HG02759 (cell line): ENCODE measurements at regions not wholly inside any gene's neighbourhood (a gene's known extent, or its start where the extent isn't known, plus 50 kb on each side); places are given as distances from the start of the nearest gene placed in this dataset.

Experiments
- ATAC-seq: cut with Tn5 transposase; IDR thresholded peaks from one replicate; pipeline ENCODE4 v1.9.1; 2021; ENCODE audit warnings: mild to moderate bottlenecking, moderate library complexity; ENCODE audit not compliant: unreplicated experiment

DNA sequence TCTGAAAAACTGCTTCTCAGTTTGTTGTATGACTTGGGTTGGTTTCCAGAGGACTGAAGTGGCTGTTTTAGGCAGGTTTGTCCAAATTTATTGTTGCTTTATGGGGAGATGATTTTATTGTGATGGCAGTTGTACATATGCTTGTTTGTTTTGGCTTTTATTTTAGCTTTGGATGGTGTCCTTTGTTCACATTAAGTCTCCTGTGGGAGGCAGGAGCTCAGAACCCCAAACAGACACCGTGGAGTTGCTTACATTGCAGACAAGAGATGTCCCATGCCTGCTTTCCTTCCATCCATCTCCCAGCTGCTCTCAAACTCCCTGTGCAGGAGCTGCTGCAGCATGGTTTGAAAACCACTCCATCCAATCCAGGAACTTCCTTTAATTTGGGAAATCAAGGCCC is 414.7 kb downstream of the LPIN1 start:
- no peak for ATAC-seq

GRCh38 chr2:12162269-12163247 is 416.1 kb downstream of the LPIN1 start:
- no peak for ATAC-seq

- no peak for ATAC-seq
These were observed 417.4 kb downstream of the LPIN1 start for GRCh38 chr2:12163866-12164265.

GRCh38 chr2:12164689-12165088 is 418.3 kb downstream of the LPIN1 start:
- ATAC-seq = no peak

DNA sequence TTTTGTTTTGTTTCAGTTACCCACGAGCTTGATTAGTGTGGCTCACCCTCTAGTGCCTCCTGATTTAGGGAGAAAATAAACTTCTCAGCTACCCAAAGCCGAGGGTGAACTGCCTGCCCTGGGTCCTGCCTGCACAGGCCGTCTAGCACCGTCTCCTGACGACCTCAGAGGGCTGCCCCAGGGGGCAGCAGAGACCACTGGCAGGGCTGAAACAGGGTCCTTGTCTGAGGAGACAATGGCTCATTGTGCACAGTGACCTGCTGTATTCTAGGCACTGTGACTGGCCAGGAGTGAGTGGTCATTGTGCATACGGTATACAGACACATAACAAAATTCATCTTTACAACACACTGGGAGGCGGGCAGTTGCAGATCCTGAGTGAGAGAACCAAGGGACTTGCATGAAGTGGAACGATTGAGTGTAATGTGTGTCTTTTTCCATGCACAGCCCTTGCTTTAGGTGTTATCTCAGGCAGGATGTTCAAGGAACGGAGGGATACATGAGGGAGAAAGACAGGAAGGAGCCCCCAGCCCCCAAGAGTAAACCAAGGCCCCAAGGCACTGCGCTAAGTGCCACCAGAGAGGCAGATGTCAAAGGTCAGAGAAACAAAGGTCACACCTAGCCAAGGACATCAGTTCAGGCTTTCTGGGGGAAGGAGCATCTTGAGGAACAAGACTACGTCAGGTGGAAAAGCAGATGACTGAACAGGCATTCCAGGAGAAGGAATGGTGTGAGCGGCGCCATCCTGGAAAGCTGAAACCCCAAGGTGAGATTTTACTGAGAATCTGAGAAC is 421.3 kb downstream of the LPIN1 start:
- no peak for ATAC-seq

- ATAC-seq = no peak
These were observed 421.9 kb downstream of the LPIN1 start for GRCh38 chr2:12168354-12168753.

- peak; percentile 50 for ATAC-seq
These were observed 422.5 kb downstream of the LPIN1 start for GRCh38 chr2:12168791-12169388.

DNA sequence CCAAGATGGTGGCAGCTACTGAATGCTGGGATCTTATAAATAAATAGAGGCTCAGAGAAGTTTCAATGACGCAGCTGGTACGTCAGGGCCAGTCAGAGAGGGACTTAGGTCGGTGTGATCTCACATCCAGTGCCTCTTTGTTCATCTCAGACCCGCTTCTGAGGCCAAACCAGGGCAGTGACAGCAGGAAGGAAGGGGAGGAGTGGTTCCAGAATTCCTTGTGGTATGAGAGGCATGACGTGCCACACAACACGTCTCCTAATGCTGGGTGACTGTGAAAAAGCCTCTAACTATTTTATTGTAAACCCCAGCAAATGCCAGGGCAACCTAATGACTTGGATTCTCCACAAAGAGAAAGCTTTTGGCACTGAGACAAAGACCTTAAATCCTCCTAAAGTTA is 423.3 kb downstream of the LPIN1 start:
- ATAC-seq = no peak

GRCh38 chr2:12170121-12170520 is 423.7 kb downstream of the LPIN1 start:
- no peak for ATAC-seq

- no peak for ATAC-seq
These were observed 427.0 kb downstream of the LPIN1 start for GRCh38 chr2:12173271-12173942.

DNA sequence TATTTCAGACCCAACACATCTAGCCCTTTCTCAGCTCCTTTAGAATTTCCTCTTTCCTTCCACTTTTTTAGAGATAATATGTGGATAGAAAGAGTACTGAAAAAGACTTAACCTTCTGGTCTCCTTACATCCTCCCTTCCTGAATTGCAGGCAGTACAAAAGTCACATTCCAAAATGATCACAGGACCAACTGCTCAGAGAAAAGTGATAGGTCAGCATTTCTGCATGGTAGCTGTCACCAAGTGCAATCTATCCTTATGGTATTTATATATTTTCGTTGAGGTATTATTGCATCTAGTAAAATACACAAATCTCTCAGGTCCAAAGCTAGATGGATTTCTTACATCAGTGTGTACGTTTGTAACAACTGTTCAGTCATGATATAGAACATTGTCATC is 427.5 kb downstream of the LPIN1 start:
- ATAC-seq = no peak

DNA sequence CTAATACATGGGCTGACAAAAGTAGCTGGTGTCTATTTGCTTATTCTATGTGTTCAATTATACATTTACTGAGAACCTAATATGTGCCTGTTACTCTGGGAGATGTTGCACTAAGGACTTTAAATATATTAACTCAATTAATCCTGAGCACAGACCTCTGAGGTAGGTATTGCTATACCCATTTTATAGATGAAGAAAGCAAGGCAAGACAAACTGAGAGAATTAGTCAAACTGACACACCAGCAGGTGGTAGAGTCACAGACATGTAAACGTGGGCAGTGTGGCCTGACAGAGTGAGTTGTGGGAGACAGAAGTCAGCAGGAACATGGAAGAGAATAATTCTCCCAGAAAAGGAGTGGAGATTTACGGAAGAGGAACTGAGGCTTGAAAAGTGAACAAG is 428.9 kb downstream of the LPIN1 start:
- ATAC-seq = no peak

GRCh38 chr2:12176623-12177454 is 430.4 kb downstream of the LPIN1 start:
- ATAC-seq = peak; percentile 81

GRCh38 chr2:12177455-12178288 is 431.2 kb downstream of the LPIN1 start:
- peak; percentile 68 for ATAC-seq

- ATAC-seq = no peak
These were observed 432.1 kb downstream of the LPIN1 start for GRCh38 chr2:12178289-12179080.

- no peak for ATAC-seq
These were observed 433.6 kb downstream of the LPIN1 start for GRCh38 chr2:12180031-12180430.

- ATAC-seq = no peak
These were observed 436.7 kb downstream of the LPIN1 start for GRCh38 chr2:12183032-12183645.

- ATAC-seq = no peak
These were observed 446.3 kb downstream of the LPIN1 start for GRCh38 chr2:12192762-12193161.
